GM23338 (cell line): ENCODE measurements at regions not wholly inside any gene's neighbourhood (a gene's known extent, or its start where the extent isn't known, plus 50 kb on each side); places are given as distances from the start of the nearest gene placed in this dataset.

ENCODE experiments used
- CREB1 ChIP-seq: fragments of 250-450 bp; sonication (Bioruptor Pico); IDR thresholded peaks from 2 replicates; pipeline ENCODE4 v1.5.0; 2020; ENCODE audit warnings: low read depth, mild to moderate bottlenecking, moderate library complexity
- CTCF ChIP-seq, 2 experiments: fragments of 200-600 bp in 1 of 2; sonication (generic) in 1 of 2; conservative IDR thresholded peaks; 2 replicates each; pipeline versions ENCODE4 v1.5.1 to v1.6.1; 2016 to 2017; ENCODE audit warnings: antibody characterized with exemption in 2 of 2, low read depth in 2 of 2, mild to moderate bottlenecking in 2 of 2, moderate library complexity in 1 of 2
- EZH2 ChIP-seq: fragments of 200-600 bp; sonication (generic); IDR thresholded peaks from one replicate; pipeline ENCODE4 v1.8.0; 2017; ENCODE audit warnings: antibody characterized with exemption, mild to moderate bottlenecking, low read depth; ENCODE audit not compliant: unreplicated experiment
- EZH2phosphoT487 ChIP-seq: fragments of 200-600 bp; sonication (generic); IDR thresholded peaks from one replicate; pipeline ENCODE4 v1.8.1; 2018; ENCODE audit warnings: antibody characterized with exemption; ENCODE audit not compliant: unreplicated experiment
- NANOG ChIP-seq: IDR thresholded peaks from 2 replicates; pipeline ENCODE4 v1.6.1; 2016; ENCODE audit warnings: antibody characterized with exemption, borderline replicate concordance
- POLR2AphosphoS5 ChIP-seq: IDR thresholded peaks from 2 replicates; pipeline ENCODE4 v1.6.1; 2016; ENCODE audit warnings: antibody characterized with exemption, low read depth
- STAT1 ChIP-seq: IDR thresholded peaks from one replicate; pipeline ENCODE4 v1.6.1; 2016; ENCODE audit warnings: antibody characterized with exemption; ENCODE audit not compliant: unreplicated experiment
- ZNF114 ChIP-seq: fragments of 250-450 bp; sonication (Bioruptor Pico); IDR thresholded peaks from 2 replicates; pipeline ENCODE4 v1.5.0; 2020; ENCODE audit warnings: mild to moderate bottlenecking, moderate library complexity
- ZNF331 ChIP-seq: fragments of 250-450 bp; sonication (Bioruptor Pico); IDR thresholded peaks from 2 replicates; pipeline ENCODE4 v1.5.0; 2020; ENCODE audit warnings: low read depth, mild to moderate bottlenecking, moderate library complexity
- TF ChIP-seq, protein P1 (sequence below): IDR thresholded peaks from one replicate; pipeline ENCODE4 v1.6.1; 2018; ENCODE audit warnings: antibody characterized with exemption; ENCODE audit not compliant: unreplicated experiment

- TF ChIP-seq CTCF (conservative IDR thresholded peaks at IDR 0.05; ENCODE audit: low read depth in 2 of 2), result no peak
- TF ChIP-seq, protein P1, sequence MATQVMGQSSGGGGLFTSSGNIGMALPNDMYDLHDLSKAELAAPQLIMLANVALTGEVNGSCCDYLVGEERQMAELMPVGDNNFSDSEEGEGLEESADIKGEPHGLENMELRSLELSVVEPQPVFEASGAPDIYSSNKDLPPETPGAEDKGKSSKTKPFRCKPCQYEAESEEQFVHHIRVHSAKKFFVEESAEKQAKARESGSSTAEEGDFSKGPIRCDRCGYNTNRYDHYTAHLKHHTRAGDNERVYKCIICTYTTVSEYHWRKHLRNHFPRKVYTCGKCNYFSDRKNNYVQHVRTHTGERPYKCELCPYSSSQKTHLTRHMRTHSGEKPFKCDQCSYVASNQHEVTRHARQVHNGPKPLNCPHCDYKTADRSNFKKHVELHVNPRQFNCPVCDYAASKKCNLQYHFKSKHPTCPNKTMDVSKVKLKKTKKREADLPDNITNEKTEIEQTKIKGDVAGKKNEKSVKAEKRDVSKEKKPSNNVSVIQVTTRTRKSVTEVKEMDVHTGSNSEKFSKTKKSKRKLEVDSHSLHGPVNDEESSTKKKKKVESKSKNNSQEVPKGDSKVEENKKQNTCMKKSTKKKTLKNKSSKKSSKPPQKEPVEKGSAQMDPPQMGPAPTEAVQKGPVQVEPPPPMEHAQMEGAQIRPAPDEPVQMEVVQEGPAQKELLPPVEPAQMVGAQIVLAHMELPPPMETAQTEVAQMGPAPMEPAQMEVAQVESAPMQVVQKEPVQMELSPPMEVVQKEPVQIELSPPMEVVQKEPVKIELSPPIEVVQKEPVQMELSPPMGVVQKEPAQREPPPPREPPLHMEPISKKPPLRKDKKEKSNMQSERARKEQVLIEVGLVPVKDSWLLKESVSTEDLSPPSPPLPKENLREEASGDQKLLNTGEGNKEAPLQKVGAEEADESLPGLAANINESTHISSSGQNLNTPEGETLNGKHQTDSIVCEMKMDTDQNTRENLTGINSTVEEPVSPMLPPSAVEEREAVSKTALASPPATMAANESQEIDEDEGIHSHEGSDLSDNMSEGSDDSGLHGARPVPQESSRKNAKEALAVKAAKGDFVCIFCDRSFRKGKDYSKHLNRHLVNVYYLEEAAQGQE, result no peak
- no peak for TF ChIP-seq STAT1
- no peak for TF ChIP-seq EZH2
- no peak for TF ChIP-seq ZNF331 (CRISPR knock-in tag)
- no peak for TF ChIP-seq POLR2AphosphoS5
- no peak for TF ChIP-seq CREB1 (CRISPR knock-in tag)
- no peak for TF ChIP-seq EZH2phosphoT487
- no peak for TF ChIP-seq NANOG
- TF ChIP-seq ZNF114 (CRISPR knock-in tag), result no peak
These were observed 79.0 kb upstream of the ATXN3L start for GRCh38 chrX:13398839-13399238.
